HG02623 (cell line): ENCODE measurements at regions not wholly inside any gene's neighbourhood (a gene's known extent, or its start where the extent isn't known, plus 50 kb on each side); places are given as distances from the start of the nearest gene placed in this dataset.
"Not testable (repeated sequence)": the region's sequence is repeated elsewhere in the genome, so short reads cannot be mapped to it uniquely, and the experiment has no call there.

Experiments
- ATAC-seq: cut with Tn5 transposase; IDR thresholded peaks from one replicate; pipeline ENCODE4 v1.9.1; 2021; ENCODE audit warnings: moderate library complexity; ENCODE audit not compliant: unreplicated experiment

DNA sequence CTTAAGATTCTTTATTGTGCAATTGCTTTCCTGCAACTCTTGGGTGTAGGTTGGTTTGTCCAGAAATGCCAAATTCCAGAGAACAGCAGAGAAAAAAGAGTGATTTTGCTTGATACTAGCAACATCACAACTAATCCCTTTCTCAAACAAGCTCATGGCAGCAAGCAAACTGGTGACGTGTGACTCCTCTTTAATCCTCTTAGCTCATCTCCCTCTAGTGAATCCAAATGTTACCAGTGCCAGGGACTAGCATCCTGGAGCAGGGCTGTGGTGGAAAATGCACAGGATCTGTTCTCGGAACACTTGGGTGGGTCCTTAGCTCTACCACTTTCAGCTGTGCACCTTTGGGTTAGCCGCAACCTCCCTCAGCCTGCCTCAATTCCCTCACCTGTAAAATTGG is 204.0 kb upstream of the CCL2 start:
- no peak for ATAC-seq

- ATAC-seq, result no peak
These were observed 200.6 kb upstream of the CCL2 start for GRCh38 chr17:34054495-34054894.

DNA sequence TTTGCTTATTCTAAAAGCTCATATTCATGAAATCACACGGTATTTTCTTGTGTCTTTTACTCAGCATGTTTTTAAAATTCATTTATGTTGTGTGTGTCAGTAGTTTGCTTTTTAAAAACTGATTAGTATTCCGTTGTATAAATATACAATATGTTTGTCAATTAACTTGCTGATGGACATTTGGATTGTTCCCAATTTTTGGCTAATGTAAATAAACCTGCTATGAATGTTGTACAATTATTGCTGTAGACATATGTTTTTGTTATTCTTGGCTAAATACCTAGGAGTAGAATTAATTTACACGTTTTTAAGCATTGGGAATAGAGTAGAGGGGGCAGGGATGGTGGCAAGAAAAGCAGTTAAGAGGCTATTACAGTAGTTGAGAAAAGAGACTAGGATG is 199.5 kb upstream of the CCL2 start:
- ATAC-seq, result no peak

DNA sequence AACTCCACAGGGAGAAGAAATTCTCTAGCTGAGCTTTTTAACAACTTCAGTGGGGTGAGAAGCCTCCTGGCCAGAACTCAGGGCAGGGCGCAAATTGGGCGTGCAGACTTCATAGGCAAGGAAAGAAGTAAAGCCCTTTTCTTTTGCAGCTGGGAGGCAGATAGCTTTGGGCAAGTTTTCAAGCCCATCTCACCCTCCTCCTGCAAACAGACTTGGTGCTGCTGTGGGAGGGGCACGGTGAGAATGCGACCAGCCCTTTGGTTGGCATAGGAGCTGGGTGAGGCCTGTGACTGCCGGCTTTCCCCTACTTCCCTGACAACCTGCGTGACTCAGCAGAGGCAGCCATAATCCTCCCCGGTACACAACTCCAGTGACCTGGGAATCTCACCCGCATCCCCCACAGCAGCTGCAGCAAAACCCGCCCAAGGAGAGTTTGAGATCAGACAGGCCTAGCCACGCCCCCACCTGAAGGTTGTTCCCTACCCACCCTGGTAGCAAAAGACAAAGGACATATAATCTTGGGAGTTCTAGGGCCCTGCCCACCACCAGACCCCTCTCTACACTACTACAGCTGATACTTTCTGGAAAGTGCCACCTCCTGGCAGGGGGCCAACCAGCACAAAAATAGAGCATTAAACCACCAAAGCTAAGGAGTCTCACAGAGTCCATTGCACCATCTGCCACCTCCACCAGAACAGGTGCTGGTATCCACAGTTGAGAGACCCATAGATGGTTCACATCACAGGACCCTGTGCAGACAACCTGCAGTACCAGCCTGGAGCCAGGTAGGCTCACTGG is 195.5 kb upstream of the CCL2 start:
- ATAC-seq, result no peak

DNA sequence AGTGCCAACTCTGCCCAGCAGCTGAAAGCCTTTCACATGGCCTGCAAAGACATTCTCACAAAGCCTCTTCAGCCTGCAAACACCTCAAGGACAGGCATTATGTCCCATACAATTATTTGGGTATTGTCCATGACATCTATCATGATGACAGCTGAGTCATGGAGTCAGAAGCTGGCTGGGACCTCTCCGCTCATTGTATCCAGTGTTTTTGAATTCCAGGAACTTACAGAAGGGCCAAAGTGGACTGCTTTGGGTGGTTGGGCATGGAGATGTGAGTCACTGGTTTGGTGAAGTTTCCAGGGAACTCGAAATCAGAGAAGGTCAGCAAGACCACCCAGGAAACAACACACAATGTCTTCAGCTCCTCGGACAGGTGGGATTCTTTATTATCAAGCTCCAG is 188.6 kb upstream of the CCL2 start:
- no peak for ATAC-seq

DNA sequence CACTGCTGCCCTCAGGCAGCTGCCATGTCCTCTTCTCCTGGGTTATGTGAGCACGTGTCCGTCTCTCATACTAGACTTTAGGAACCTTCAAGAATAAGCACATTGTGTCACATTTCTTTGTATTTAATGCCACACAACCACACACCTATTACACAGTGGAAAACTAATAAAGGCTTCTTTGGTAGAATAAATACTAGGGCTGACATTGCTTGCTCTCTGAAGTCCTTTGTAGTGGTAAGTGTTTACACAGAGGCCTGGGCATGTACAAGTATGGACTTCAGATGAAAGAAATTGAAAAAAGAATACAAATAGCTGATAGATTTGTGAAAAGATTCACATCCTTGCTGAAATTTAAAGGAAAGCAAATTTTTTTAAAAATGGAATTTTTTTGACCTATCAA is 188.1 kb upstream of the CCL2 start:
- ATAC-seq, result no peak

DNA sequence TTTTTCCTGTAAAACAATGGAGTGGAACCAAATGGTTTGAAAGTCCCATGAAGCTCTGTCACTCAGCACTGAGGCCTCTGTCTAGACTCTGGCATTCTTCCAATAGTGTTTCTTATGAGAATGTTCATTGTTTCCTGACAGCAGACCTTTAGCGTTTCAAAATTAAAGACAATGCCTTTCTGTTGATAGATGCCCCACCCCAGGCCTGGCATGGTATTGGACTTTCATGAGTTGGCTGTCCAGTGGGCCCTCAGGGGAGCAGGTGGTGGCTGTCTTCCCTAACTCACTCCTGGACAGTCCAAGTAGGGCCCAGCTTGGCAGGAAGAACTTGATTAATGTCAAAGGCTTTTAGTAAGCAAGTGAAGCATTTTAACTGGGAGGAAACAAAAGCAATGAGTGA is 186.5 kb upstream of the CCL2 start:
- ATAC-seq, result no peak

DNA sequence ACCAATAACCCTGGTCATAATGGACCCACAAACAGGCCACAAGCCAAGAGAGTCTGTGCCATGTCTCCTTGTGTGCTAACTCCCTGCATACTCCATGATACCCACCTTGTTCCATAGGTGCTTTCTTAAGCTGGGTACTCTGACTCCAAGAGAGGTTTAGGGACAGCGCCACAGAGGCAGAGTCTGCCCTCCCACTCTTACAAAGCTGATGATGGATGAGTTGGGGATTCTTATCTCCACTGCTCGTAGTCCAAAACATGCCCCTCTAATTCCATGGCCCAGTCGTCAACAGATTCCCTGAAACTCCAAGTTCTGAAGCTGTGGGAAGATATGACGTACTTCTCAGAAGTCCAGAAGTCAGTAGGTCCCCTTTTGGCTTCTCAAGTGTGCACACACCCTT is 184.4 kb upstream of the CCL2 start:
- no peak for ATAC-seq

- ATAC-seq, result no peak
These were observed 183.1 kb upstream of the CCL2 start for GRCh38 chr17:34071886-34072420.

- ATAC-seq, result no peak
These were observed 180.0 kb upstream of the CCL2 start for GRCh38 chr17:34075076-34075475.

DNA sequence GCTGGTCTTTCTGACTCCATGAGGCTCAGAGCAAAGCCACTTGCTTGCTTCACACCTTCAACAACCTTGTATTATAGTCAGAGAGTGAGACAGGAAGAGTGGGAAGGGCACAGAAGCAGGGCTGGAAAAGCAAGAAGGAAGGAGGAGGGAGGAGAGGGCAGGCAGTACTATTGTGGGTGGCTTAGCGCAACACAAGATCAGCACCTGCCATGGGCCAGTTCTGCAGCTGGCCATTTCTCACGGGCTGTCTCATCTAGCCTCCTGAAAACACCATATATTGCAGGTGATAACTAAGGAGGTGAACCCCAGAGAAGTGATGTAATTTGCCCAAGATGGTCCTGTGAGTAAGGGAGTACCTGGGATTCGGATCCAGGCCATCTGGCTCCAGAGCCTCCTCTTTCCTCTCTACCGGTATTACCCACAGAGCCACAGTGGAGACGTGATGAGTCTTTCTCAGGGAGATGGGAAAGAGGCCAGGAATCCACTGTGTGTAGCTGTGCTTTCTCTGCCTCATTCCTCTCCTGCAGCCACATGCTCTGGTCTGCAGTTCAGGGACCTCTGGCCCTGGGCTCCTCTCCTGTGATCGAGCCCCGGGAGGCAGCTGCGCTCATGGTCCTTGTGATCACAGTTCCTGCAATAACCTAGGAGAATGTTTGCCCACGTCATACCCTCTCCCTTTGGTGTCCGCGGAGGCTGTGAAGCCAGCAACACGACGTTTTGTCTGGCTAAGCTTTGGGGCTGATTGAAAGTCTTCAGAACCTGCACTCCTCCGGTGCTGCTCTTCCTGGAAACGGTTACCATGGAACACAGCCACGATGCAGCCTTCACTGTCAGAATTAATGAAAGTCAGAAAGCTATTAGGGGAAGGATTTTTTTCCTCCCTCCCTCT is 178.1 kb upstream of the CCL2 start:
- no peak for ATAC-seq

- ATAC-seq, result no peak
These were observed 173.8 kb upstream of the CCL2 start for GRCh38 chr17:34081269-34081668.

- no peak for ATAC-seq
These were observed 172.7 kb upstream of the CCL2 start for GRCh38 chr17:34082404-34082803.

- ATAC-seq, result not testable (repeated sequence)
These were observed 166.0 kb upstream of the CCL2 start for GRCh38 chr17:34089042-34089441.

GRCh38 chr17:34090593-34090992 is 164.5 kb upstream of the CCL2 start:
- no peak for ATAC-seq

DNA sequence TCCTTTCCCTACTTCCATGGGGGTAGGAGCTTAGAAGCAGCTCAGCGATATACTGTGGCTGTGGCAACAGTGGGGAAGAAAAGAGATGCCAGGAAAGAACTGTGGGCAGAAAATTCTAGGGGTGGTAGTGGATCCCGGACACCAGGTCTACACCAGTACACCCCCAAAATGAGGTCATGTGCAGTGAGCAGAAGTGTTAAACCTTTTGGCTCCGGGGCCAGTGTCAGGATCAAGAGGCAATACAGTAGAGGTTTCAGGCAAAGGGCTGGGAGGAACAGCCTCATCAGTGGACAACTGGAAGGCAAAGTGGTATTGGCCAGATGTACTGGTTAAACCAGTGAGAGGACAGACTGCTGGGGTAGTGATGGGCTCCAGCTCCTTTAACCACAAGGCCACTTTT is 163.1 kb upstream of the CCL2 start:
- no peak for ATAC-seq

DNA sequence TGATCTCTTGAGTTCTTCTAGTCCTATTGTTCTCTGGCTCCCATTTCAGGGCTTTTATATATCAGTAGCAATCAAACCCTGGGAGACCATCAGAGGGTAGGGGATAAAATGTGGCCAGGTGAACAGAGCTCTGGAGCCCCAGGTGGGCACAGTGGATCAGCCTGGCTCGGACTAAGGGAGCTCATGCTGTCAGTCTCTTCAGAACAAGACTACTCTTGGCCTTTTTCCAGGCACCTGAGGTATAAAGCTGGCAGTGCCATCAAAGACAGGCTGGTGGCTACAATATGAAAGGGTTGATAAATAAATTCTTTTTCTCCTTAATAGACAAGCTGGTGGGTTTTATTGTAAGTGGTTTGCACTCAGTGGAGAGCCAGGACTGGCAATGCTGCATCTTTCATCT is 160.0 kb upstream of the CCL2 start:
- ATAC-seq, result no peak

GRCh38 chr17:34098699-34099098 is 156.4 kb upstream of the CCL2 start:
- ATAC-seq, result no peak

DNA sequence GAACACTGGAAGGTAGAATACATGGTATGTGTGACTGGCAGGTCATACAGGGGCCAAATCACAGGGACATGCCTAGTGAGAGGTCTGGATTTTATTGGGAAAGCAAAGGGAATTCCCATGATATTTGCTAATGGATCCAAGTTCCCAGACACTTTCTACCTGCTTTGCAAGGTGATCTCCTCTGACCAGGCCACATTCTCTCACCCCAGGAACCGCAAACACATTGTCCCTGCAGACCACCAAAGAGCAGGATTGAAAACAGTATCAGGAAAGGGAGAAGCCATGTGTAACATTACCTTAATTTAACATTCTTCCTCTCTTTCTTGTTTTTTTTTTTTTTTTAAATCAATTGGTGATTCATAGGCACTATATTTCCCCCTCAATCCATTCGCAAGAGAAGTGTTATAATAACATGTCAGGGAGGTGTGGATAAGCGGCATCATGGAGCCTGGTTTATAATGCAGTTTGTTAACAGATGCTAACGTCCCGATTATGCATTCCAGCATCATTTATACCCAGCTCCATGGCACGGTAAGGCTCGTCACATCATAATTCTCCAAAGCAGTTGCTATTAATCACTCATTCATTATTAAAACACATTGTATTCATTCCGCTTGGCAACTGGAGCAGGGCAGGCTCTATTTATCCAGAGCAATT is 155.1 kb upstream of the CCL2 start:
- ATAC-seq, result no peak

- no peak for ATAC-seq
These were observed 148.1 kb upstream of the CCL2 start for GRCh38 chr17:34107019-34107418.

GRCh38 chr17:34110315-34110714 is 144.8 kb upstream of the CCL2 start:
- no peak for ATAC-seq
